Activated CD4-positive, alpha-beta T cell treated with anti-CD3 and anti-CD28 coated beads, Interleukin-10, Interleukin-2, amounts not matched to agents 100 ng/mL and 50 ng/mL, durations not matched to agents 16 hours and 8 hours (primary cell): ENCODE measurements at regions not wholly inside any gene's neighbourhood (a gene's known extent, or its start where the extent isn't known, plus 50 kb on each side); places are given as distances from the start of the nearest gene placed in this dataset.
"Not testable (repeated sequence)": the region's sequence is repeated elsewhere in the genome, so short reads cannot be mapped to it uniquely, and the experiment has no call there.

Source experiments
- DNase-seq: peaks from one replicate; pipeline ENCODE4 v3.0.0-alpha.2; 2020

- DNase-seq, result no peak
Measured at GRCh38 chr3:174336784-174337183, 522.4 kb upstream of the NAALADL2 start.

GRCh38 chr3:174337227-174337626 lies 521.9 kb upstream of the NAALADL2 start:
- no peak for DNase-seq

GRCh38 chr3:174340624-174341587 lies 518.2 kb upstream of the NAALADL2 start:
- DNase-seq, result no peak

GRCh38 chr3:174342171-174342570 lies 517.0 kb upstream of the NAALADL2 start:
- no peak for DNase-seq

GRCh38 chr3:174342941-174343501 lies 516.1 kb upstream of the NAALADL2 start:
- no peak for DNase-seq

GRCh38 chr3:174346141-174346540 lies 513.0 kb upstream of the NAALADL2 start:
- DNase-seq, result no peak

GRCh38 chr3:174346571-174346970 lies 512.6 kb upstream of the NAALADL2 start:
- DNase-seq, result no peak

- DNase-seq, result no peak
Measured at GRCh38 chr3:174347474-174348138, 511.5 kb upstream of the NAALADL2 start.

GRCh38 chr3:174352227-174352626 lies 506.9 kb upstream of the NAALADL2 start:
- DNase-seq, result no peak

- DNase-seq, result peak; percentile 3
Measured at GRCh38 chr3:174355505-174355904, 503.6 kb upstream of the NAALADL2 start.

- no peak for DNase-seq
Measured at GRCh38 chr3:174356596-174356995, 502.5 kb upstream of the NAALADL2 start.

GRCh38 chr3:174358252-174358651 lies 500.9 kb upstream of the NAALADL2 start:
- no peak for DNase-seq

GRCh38 chr3:174362556-174362955 lies 496.6 kb upstream of the NAALADL2 start:
- no peak for DNase-seq

GRCh38 chr3:174363256-174363655 lies 495.9 kb upstream of the NAALADL2 start:
- DNase-seq, result no peak

GRCh38 chr3:174365796-174366195 lies 493.3 kb upstream of the NAALADL2 start:
- DNase-seq, result no peak

- not testable (repeated sequence) for DNase-seq
Measured at GRCh38 chr3:174366904-174367303, 492.2 kb upstream of the NAALADL2 start.

GRCh38 chr3:174376346-174376745 lies 482.8 kb upstream of the NAALADL2 start:
- no peak for DNase-seq

GRCh38 chr3:174377096-174377495 lies 482.0 kb upstream of the NAALADL2 start:
- DNase-seq, result no peak

GRCh38 chr3:174377684-174378083 lies 481.4 kb upstream of the NAALADL2 start:
- DNase-seq, result no peak

GRCh38 chr3:174382878-174383277 lies 476.3 kb upstream of the NAALADL2 start:
- no peak for DNase-seq

- no peak for DNase-seq
Measured at GRCh38 chr3:174387736-174388135, 471.4 kb upstream of the NAALADL2 start.

GRCh38 chr3:174397848-174398247 lies 461.3 kb upstream of the NAALADL2 start:
- DNase-seq, result no peak

GRCh38 chr3:174398761-174399160 lies 460.4 kb upstream of the NAALADL2 start:
- DNase-seq, result no peak

GRCh38 chr3:174403831-174404230 lies 455.3 kb upstream of the NAALADL2 start:
- no peak for DNase-seq
